Smooth muscle cell (in vitro differentiated cells): ENCODE measurements at regions not wholly inside any gene's neighbourhood (a gene's known extent, or its start where the extent isn't known, plus 50 kb on each side); places are given as distances from the start of the nearest gene placed in this dataset.

Experiments
- DNase-seq: peaks from one replicate; lab custom pipeline; 2025; ENCODE audit not compliant: unreplicated experiment; lab: John Stamatoyannopoulos, UW
- H2AFZ ChIP-seq: fragments of 200-600 bp; sonication (generic); 2 replicates; pipeline ENCODE4 v1.6.0; 2016; ENCODE audit warnings: antibody characterized with exemption, low read depth, mild to moderate bottlenecking
- H3F3A ChIP-seq: fragments of 200-600 bp; sonication (generic); 2 replicates; pipeline ENCODE4 v1.6.0; 2017; ENCODE audit warnings: antibody characterized with exemption, low read depth
- H3K27ac ChIP-seq: fragments of 200-600 bp; sonication (generic); 2 replicates; pipeline ENCODE4 v1.5.1; 2016; ENCODE audit warnings: low read depth, mild to moderate bottlenecking
- H3K27me3 ChIP-seq: fragments of 200-600 bp; sonication (generic); 2 replicates; pipeline ENCODE4 v1.6.1; 2016; ENCODE audit warnings: low read depth, mild to moderate bottlenecking
- H3K36me3 ChIP-seq: fragments of 200-600 bp; sonication (generic); 2 replicates; pipeline ENCODE4 v1.5.1; 2016; ENCODE audit warnings: low read depth
- H3K4me1 ChIP-seq: fragments of 200-600 bp; sonication (generic); 2 replicates; pipeline ENCODE4 v1.5.1; 2016; ENCODE audit warnings: low read depth
- H3K4me2 ChIP-seq: fragments of 200-600 bp; sonication (generic); 2 replicates; pipeline ENCODE4 v1.6.0; 2016; ENCODE audit warnings: mild to moderate bottlenecking
- H3K4me3 ChIP-seq: fragments of 200-600 bp; sonication (generic); 2 replicates; pipeline ENCODE4 v1.5.1; 2016; ENCODE audit warnings: mild to moderate bottlenecking
- H3K79me2 ChIP-seq: fragments of 200-600 bp; sonication (generic); 2 replicates; pipeline ENCODE4 v1.6.0; 2016; ENCODE audit warnings: low read depth, mild to moderate bottlenecking
- H3K9ac ChIP-seq: fragments of 200-600 bp; sonication (generic); 2 replicates; pipeline ENCODE4 v1.6.0; 2016; ENCODE audit warnings: low read depth
- H3K9me3 ChIP-seq: fragments of 200-600 bp; sonication (generic); replicated peaks from 2 replicates; pipeline ENCODE4 v1.5.1; 2016; ENCODE audit warnings: low read depth
- H4K20me1 ChIP-seq: fragments of 200-600 bp; sonication (generic); 2 replicates; pipeline ENCODE4 v1.6.0; 2016; ENCODE audit warnings: low read depth
- CTCF ChIP-seq: fragments of 200-600 bp; sonication (generic); IDR thresholded peaks from 2 replicates; pipeline ENCODE4 v1.5.1; 2017; ENCODE audit warnings: borderline replicate concordance, mild to moderate bottlenecking, antibody characterized with exemption; ENCODE audit not compliant: insufficient read depth, poor library complexity, severe bottlenecking
- WGBS: methylation state at CpG from one replicate; pipeline ENCODE4 v1.1.7; 2016; ENCODE audit warnings: low lambda C conversion rate; 5-methylcytosine and 5-hydroxymethylcytosine counted together

- H3K9me3 ChIP-seq = no peaks in the 10 kb centered on the region
- 65% methylated on average over 9 of the region's 9 CpGs for WGBS
- no peaks in the 10 kb centered on the region for H3K4me1 ChIP-seq
- H3K27me3 ChIP-seq = no peaks in the 10 kb centered on the region
- no peak for DNase-seq
- no peak for TF ChIP-seq CTCF
- H3K9ac ChIP-seq = no peak overlapping the region
- no peaks in the 10 kb centered on the region for H4K20me1 ChIP-seq
- no peak overlapping the region for H3K4me2 ChIP-seq
- H3K36me3 ChIP-seq = no peaks in the 10 kb centered on the region
- H3K4me3 ChIP-seq = no peak overlapping the region
- H3F3A ChIP-seq = no peaks in the 10 kb centered on the region
- H2AFZ ChIP-seq = no peak overlapping the region
- no peaks in the 10 kb centered on the region for H3K79me2 ChIP-seq
- no peak overlapping the region for H3K27ac ChIP-seq
Observed at GRCh38 chr17:53949473-53950090, 126.9 kb downstream of the KIF2B start.

- H2AFZ ChIP-seq = no peak overlapping the region
Observed at GRCh38 chr17:53950207-53950857, 127.6 kb downstream of the KIF2B start.

GRCh38 chr17:53950858-53951250 is 128.1 kb downstream of the KIF2B start:
- Histone ChIP-seq H3K27me3 (no peaks in the 10 kb centered on the region), H2AFZ (no peak overlapping the region), H3K9me3 (no peaks in the 10 kb centered on the region), H3K27ac (no peak overlapping the region), H3K4me3 (no peak overlapping the region), H4K20me1 (no peaks in the 10 kb centered on the region), H3K79me2 (no peaks in the 10 kb centered on the region), H3K4me2 (no peak overlapping the region), H3F3A (no peaks in the 10 kb centered on the region), H3K4me1 (no peaks in the 10 kb centered on the region), H3K9ac (no peak overlapping the region), H3K36me3 (no peaks in the 10 kb centered on the region)
- DNase-seq = no peak
- TF ChIP-seq CTCF = no peak

More at GRCh38 chr17:53950207-53950857, 127.6 kb downstream of the KIF2B start:
- Histone ChIP-seq H4K20me1 (no peaks in the 10 kb centered on the region), H3K9ac (no peak overlapping the region), H3K36me3 (no peaks in the 10 kb centered on the region), H3K9me3 (no peaks in the 10 kb centered on the region), H3K4me2 (no peak overlapping the region), H3K4me1 (no peaks in the 10 kb centered on the region), H3F3A (no peaks in the 10 kb centered on the region), H3K4me3 (no peak overlapping the region), H3K79me2 (no peaks in the 10 kb centered on the region), H3K27me3 (no peaks in the 10 kb centered on the region), H3K27ac (no peak overlapping the region)
- TF ChIP-seq CTCF = no peak
- 70% methylated on average over 5 of the region's 5 CpGs for WGBS
- no peak for DNase-seq

- Histone ChIP-seq H3K9ac (no peak overlapping the region), H3K36me3 (no peaks in the 10 kb centered on the region), H3K27me3 (no peaks in the 10 kb centered on the region), H2AFZ (no peak overlapping the region), H3K9me3 (no peaks in the 10 kb centered on the region), H3K4me1 (no peaks in the 10 kb centered on the region), H3K4me2 (no peak overlapping the region), H3K4me3 (no peak overlapping the region), H3K79me2 (no peaks in the 10 kb centered on the region), H3F3A (no peaks in the 10 kb centered on the region), H4K20me1 (no peaks in the 10 kb centered on the region), H3K27ac (no peak overlapping the region)
- DNase-seq = no peak
- WGBS = 48% methylated on average over 1 of the region's 1 CpG
- TF ChIP-seq CTCF = no peak
Observed at GRCh38 chr17:53971361-53971760, 148.6 kb downstream of the KIF2B start.
